Upper lobe of left lung (tissue), 4 donors: ENCODE measurements at regions not wholly inside any gene's neighbourhood (a gene's known extent, or its start where the extent isn't known, plus 50 kb on each side); places are given as distances from the start of the nearest gene placed in this dataset.

ENCODE experiments used
- EP300 ChIP-seq, 4 donors: sonication (generic); formaldehyde crosslinking; IDR thresholded peaks; one replicate each; pipeline ENCODE4 v1.5.1; 2017; ENCODE audit warnings: antibody characterized with exemption in 4 of 4, control low read depth in 2 of 4
- POLR2AphosphoS5 ChIP-seq, 2 donors: sonication (generic); formaldehyde crosslinking; IDR thresholded peaks; one replicate each; pipeline ENCODE4 v1.5.1; 2017; ENCODE audit warnings: antibody characterized with exemption in 2 of 2
- TF ChIP-seq, protein P1 (sequence below), 6 experiments: fragments of 450-650 bp in 4 of 6; fragments of 200-600 bp in 2 of 6; sonication (generic) in 2 of 6; IDR thresholded peaks; one replicate each; pipeline ENCODE4 v1.5.1; 2016 to 2019; ENCODE audit warnings: antibody characterized with exemption in 6 of 6

DNA sequence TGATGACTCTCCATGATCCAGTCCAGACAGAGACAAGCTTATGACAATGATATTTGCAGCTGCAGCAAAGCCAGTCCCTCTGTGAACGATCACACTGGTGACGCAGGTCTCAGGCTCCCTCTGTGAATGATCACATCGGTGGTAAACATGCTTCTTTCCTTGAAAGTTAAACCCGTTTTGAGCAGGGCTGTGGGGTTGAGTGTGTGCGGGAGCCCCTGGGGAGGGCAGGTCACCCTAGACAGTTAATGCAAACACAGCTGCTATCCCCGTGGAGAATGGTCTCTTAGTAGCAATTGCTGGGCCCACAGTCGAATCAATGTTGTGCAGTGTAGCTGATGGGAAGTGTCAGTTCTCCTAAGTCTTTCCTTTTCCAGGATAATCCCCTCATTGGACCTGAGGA is 71.0 kb upstream of the KIRREL3 start:
- TF ChIP-seq, protein P1, sequence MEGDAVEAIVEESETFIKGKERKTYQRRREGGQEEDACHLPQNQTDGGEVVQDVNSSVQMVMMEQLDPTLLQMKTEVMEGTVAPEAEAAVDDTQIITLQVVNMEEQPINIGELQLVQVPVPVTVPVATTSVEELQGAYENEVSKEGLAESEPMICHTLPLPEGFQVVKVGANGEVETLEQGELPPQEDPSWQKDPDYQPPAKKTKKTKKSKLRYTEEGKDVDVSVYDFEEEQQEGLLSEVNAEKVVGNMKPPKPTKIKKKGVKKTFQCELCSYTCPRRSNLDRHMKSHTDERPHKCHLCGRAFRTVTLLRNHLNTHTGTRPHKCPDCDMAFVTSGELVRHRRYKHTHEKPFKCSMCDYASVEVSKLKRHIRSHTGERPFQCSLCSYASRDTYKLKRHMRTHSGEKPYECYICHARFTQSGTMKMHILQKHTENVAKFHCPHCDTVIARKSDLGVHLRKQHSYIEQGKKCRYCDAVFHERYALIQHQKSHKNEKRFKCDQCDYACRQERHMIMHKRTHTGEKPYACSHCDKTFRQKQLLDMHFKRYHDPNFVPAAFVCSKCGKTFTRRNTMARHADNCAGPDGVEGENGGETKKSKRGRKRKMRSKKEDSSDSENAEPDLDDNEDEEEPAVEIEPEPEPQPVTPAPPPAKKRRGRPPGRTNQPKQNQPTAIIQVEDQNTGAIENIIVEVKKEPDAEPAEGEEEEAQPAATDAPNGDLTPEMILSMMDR (IDR thresholded peaks at IDR 0.05), result no peak
- no peak for TF ChIP-seq EP300 (IDR thresholded peaks at IDR 0.05)
- no peak for TF ChIP-seq POLR2AphosphoS5 (IDR thresholded peaks at IDR 0.05)
